H1 (cell line): ENCODE measurements at regions not wholly inside any gene's neighbourhood (a gene's known extent, or its start where the extent isn't known, plus 50 kb on each side); places are given as distances from the start of the nearest gene placed in this dataset.

Source experiments
- CTCF ChIA-PET: fragments of 300-600 bp; sonication (Branson Sonifier 250); formaldehyde crosslinking; loops from one replicate; lab custom pipeline; 2021; ENCODE audit not compliant: partially characterized antibody; lab: Charles Lee
- POLR2A ChIA-PET: fragments of 300-600 bp; sonication (Branson Sonifier 250); formaldehyde crosslinking; loops from one replicate; lab custom pipeline; 2021; ENCODE audit warnings: inconsistent platforms; ENCODE audit not compliant: partially characterized antibody; lab: Charles Lee
- DNase-seq, 2 experiments: peaks; one replicate each; pipeline versions ENCODE4 v3.0.0 to v3.0.0-alpha.2; 2010 to 2022; ENCODE audit warnings: low spot score in 2 of 2, low read depth in 1 of 2, mixed read lengths in 1 of 2
- FAIRE-seq: peaks from 2 replicates; lab custom pipeline; 2011; peaks lifted over from hg19 to GRCh38; lab: Jason Lieb, UNC
- H2AFZ ChIP-seq: 2 replicates; pipeline ENCODE4 v1.8.1; 2012; ENCODE audit warnings: low read length, inconsistent platforms
- H2AK5ac ChIP-seq: 2 replicates; pipeline ENCODE4 v1.6.1; 2013; ENCODE audit warnings: low read depth, low read length
- H2BK120ac ChIP-seq: replicated peaks from 2 replicates; pipeline ENCODE3; 2013; ENCODE audit warnings: low read depth, low read length, inconsistent platforms
- H2BK12ac ChIP-seq: 2 replicates; pipeline ENCODE4 v1.6.1; 2013; ENCODE audit warnings: low read depth, low read length
- H2BK15ac ChIP-seq: 2 replicates; pipeline ENCODE4 v1.6.1; 2013; ENCODE audit warnings: low read length
- H2BK20ac ChIP-seq: 2 replicates; pipeline ENCODE4 v1.6.1; 2013; ENCODE audit warnings: low read length
- H2BK5ac ChIP-seq: 2 replicates; pipeline ENCODE4 v1.6.1; 2013; ENCODE audit warnings: low read depth, low read length
- H3K14ac ChIP-seq: 2 replicates; pipeline ENCODE4 v1.6.1; 2013; ENCODE audit warnings: inconsistent platforms; ENCODE audit not compliant: insufficient read length
- H3K18ac ChIP-seq: 2 replicates; pipeline ENCODE4 v1.6.1; 2013; ENCODE audit warnings: low read length; ENCODE audit errors: extremely low read depth
- H3K23ac ChIP-seq: 2 replicates; pipeline ENCODE4 v1.6.1; 2013; ENCODE audit warnings: inconsistent platforms; ENCODE audit not compliant: insufficient read length
- H3K23me2 ChIP-seq: 2 replicates; pipeline ENCODE4 v1.6.1; 2013; ENCODE audit warnings: low read depth, low read length
- H3K27ac ChIP-seq: 2 replicates; pipeline ENCODE4 v1.6.1; 2011; ENCODE audit warnings: low read depth, low read length, inconsistent platforms
- H3K27me3 ChIP-seq, 4 experiments: replicated peaks in 1 of 4; 1 replicate in 1 of 4; 2 replicates in 3 of 4; pipeline versions ENCODE4 v1.6.1 to v1.8.1; 2011 to 2013; ENCODE audit warnings: low read length in 3 of 4, mild to moderate bottlenecking in 3 of 4, inconsistent platforms in 2 of 4, mixed read lengths in 2 of 4, moderate library complexity in 1 of 4; ENCODE audit not compliant: control insufficient read depth in 3 of 4, insufficient read depth in 3 of 4; ENCODE audit errors: extremely low read depth in 1 of 4
- H3K36me3 ChIP-seq, 4 experiments: 2 replicates each; pipeline versions ENCODE4 v1.6.1 to v1.8.1; 2011 to 2013; ENCODE audit warnings: mild to moderate bottlenecking in 4 of 4, low read length in 3 of 4, moderate library complexity in 2 of 4, control low read depth in 1 of 4, inconsistent platforms in 1 of 4; ENCODE audit not compliant: insufficient read depth in 4 of 4, control insufficient read depth in 2 of 4
- H3K4ac ChIP-seq: replicated peaks from 2 replicates; pipeline ENCODE3; 2013; ENCODE audit warnings: low read length, low read depth, mixed read lengths, inconsistent platforms; ENCODE audit not compliant: insufficient read length
- H3K4me1 ChIP-seq, 4 experiments: replicated peaks in 1 of 4; 1 replicate in 1 of 4; 2 replicates in 3 of 4; pipeline versions ENCODE4 v1.6.1 to v1.8.1; 2011 to 2013; ENCODE audit warnings: low read length in 3 of 4, inconsistent platforms in 2 of 4, mixed read lengths in 1 of 4; ENCODE audit not compliant: insufficient read depth in 4 of 4, control insufficient read depth in 3 of 4
- H3K4me2 ChIP-seq, 2 experiments: 2 replicates each; pipeline versions ENCODE4 v1.6.1 to v1.8.1; 2011 to 2013; ENCODE audit warnings: low read depth in 2 of 2, low read length in 2 of 2, control low read depth in 1 of 2, inconsistent platforms in 1 of 2, mild to moderate bottlenecking in 1 of 2; ENCODE audit not compliant: insufficient read depth in 1 of 2
- H3K4me3 ChIP-seq, 4 experiments: fragments of 200-600, 300-600 bp in 1 of 4; sonication (generic), shearing (Covaris generic), sonication (Bioruptor Twin) in 1 of 4; 2 replicates each; pipeline versions ENCODE4 v1.5.1 to v1.8.1; 2011 to 2016; ENCODE audit warnings: low read length in 4 of 4, low read depth in 3 of 4, control low read depth in 2 of 4, inconsistent platforms in 2 of 4, mild to moderate bottlenecking in 2 of 4, mixed read lengths in 1 of 4, moderate library complexity in 1 of 4; ENCODE audit not compliant: insufficient read depth in 2 of 4; ENCODE audit errors: extremely low read depth in 1 of 4
- H3K56ac ChIP-seq: replicated peaks from 2 replicates; pipeline ENCODE3; 2013; ENCODE audit warnings: low read depth, mild to moderate bottlenecking, mixed read lengths, low read length, inconsistent platforms; ENCODE audit not compliant: insufficient read length
- H3K79me1 ChIP-seq: 2 replicates; pipeline ENCODE4 v1.6.1; 2013; ENCODE audit warnings: low read depth, low read length, control low read depth
- H3K79me2 ChIP-seq, 2 experiments: 2 replicates each; pipeline versions ENCODE4 v1.6.1 to v1.8.1; 2012 to 2013; ENCODE audit warnings: low read length in 2 of 2, mild to moderate bottlenecking in 2 of 2, inconsistent platforms in 1 of 2; ENCODE audit not compliant: insufficient read depth in 2 of 2, control insufficient read depth in 1 of 2
- H3K9ac ChIP-seq, 4 experiments: replicated peaks in 1 of 4; 1 replicate in 1 of 4; 2 replicates in 3 of 4; pipeline versions ENCODE4 v1.6.1 to v1.8.1; 2011 to 2013; ENCODE audit warnings: low read depth in 3 of 4, low read length in 3 of 4, control low read depth in 2 of 4, mild to moderate bottlenecking in 2 of 4, moderate library complexity in 2 of 4, inconsistent platforms in 1 of 4; ENCODE audit errors: extremely low read depth in 1 of 4
- H3K9me3 ChIP-seq, 2 experiments: 2 replicates each; pipeline versions ENCODE4 v1.6.1 to v1.8.1; 2012 to 2013; ENCODE audit warnings: mild to moderate bottlenecking in 2 of 2, moderate library complexity in 2 of 2, control low read depth in 1 of 2, inconsistent platforms in 1 of 2, low read depth in 1 of 2, low read length in 1 of 2, mixed read lengths in 1 of 2; ENCODE audit not compliant: insufficient read depth in 2 of 2
- H4K20me1 ChIP-seq, 2 experiments: replicated peaks in 1 of 2; 2 replicates each; pipeline versions ENCODE3 to v1.8.1; 2011 to 2013; ENCODE audit warnings: inconsistent platforms in 2 of 2, low read length in 2 of 2, mild to moderate bottlenecking in 1 of 2; ENCODE audit not compliant: insufficient read depth in 2 of 2, control insufficient read depth in 1 of 2
- H4K5ac ChIP-seq: 2 replicates; pipeline ENCODE4 v1.6.1; 2013; ENCODE audit warnings: low read length, low read depth, mixed read lengths, inconsistent platforms; ENCODE audit not compliant: insufficient read length
- H4K8ac ChIP-seq: 2 replicates; pipeline ENCODE4 v1.8.0; 2013; ENCODE audit warnings: mild to moderate bottlenecking, moderate library complexity, low read length, inconsistent platforms; ENCODE audit not compliant: insufficient read depth; ENCODE audit errors: extremely low read depth
- H4K91ac ChIP-seq: replicated peaks from 2 replicates; pipeline ENCODE3; 2013; ENCODE audit warnings: low read length, mixed read lengths, inconsistent platforms; ENCODE audit not compliant: insufficient read length
- BACH1 ChIP-seq: IDR thresholded peaks from 2 replicates; pipeline ENCODE4 v1.6.1; 2012; ENCODE audit warnings: low read length, improper control_type of control experiment
- CBX5 ChIP-seq: fragments of 300-800, 300-1000 bp; sonication (generic); IDR thresholded peaks from 2 replicates; pipeline ENCODE4 v1.7.1; 2016; ENCODE audit warnings: antibody characterized with exemption, low read length, low read depth
- CBX8 ChIP-seq: fragments of 300-800, 300-1000 bp; sonication (generic); IDR thresholded peaks from 2 replicates; pipeline ENCODE4 v1.7.1; 2016; ENCODE audit warnings: low read depth, low read length, borderline replicate concordance
- CTCF ChIP-seq, 3 experiments: IDR thresholded peaks; 1 replicate in 2 of 3; 2 replicates in 1 of 3; pipeline versions ENCODE4 v1.5.1 to v1.6.1; 2011; ENCODE audit warnings: low read length in 3 of 3, mild to moderate bottlenecking in 3 of 3, inconsistent platforms in 2 of 3, low read depth in 1 of 3, moderate library complexity in 1 of 3; ENCODE audit not compliant: insufficient read depth in 1 of 3; ENCODE audit errors: control extremely low read depth in 1 of 3
- GABPA ChIP-seq: IDR thresholded peaks from 2 replicates; pipeline ENCODE4 v1.6.1; 2011; ENCODE audit warnings: mild to moderate bottlenecking, low read length, moderate library complexity, borderline replicate concordance; ENCODE audit not compliant: insufficient read depth
- HDAC2 ChIP-seq, 2 experiments: fragments of 300-600 bp in 1 of 2; sonication (generic) in 1 of 2; IDR thresholded peaks; 2 replicates each; pipeline ENCODE4 v1.6.1; 2011 to 2012; ENCODE audit warnings: low read depth in 2 of 2, low read length in 2 of 2, mild to moderate bottlenecking in 2 of 2, moderate library complexity in 2 of 2, borderline replicate concordance in 1 of 2, inconsistent platforms in 1 of 2
- PHF8 ChIP-seq: fragments of 200-600 bp; sonication (generic); conservative IDR thresholded peaks from 2 replicates; pipeline ENCODE4 v1.7.1; 2012; ENCODE audit warnings: low read depth, mild to moderate bottlenecking, inconsistent platforms, low read length, moderate library complexity
- SIN3A ChIP-seq, 2 experiments: IDR thresholded peaks in 1 of 2; conservative IDR thresholded peaks in 1 of 2; 2 replicates each; pipeline ENCODE4 v1.6.1; 2011 to 2012; ENCODE audit warnings: low read length in 2 of 2, improper control_type of control experiment in 1 of 2, low read depth in 1 of 2, mild to moderate bottlenecking in 1 of 2
- SUZ12 ChIP-seq: fragments of 200-600 bp; sonication (generic); IDR thresholded peaks from 2 replicates; pipeline ENCODE4 v1.6.1; 2012; ENCODE audit warnings: mild to moderate bottlenecking, inconsistent platforms, low read length, moderate library complexity, mixed read lengths
- TAF7 ChIP-seq: optimal IDR thresholded peaks from 2 replicates; pipeline ENCODE3; 2011; ENCODE audit warnings: low read depth, mild to moderate bottlenecking, inconsistent platforms, low read length, moderate library complexity, borderline replicate concordance
- YY1 ChIP-seq: IDR thresholded peaks from 2 replicates; pipeline ENCODE4 v1.6.1; 2011; ENCODE audit warnings: low read depth, mild to moderate bottlenecking, low read length
- ZNF274 ChIP-seq: IDR thresholded peaks from 2 replicates; pipeline ENCODE4 v1.7.0; 2012; ENCODE audit warnings: low read length, borderline replicate concordance; ENCODE audit errors: extremely low read depth
- WGBS, 2 experiments: shearing (Covaris generic) in 1 of 2; methylation state at CpG; one replicate each; pipeline versions ENCODE4 v1.1.6 to v1.1.7; 2013 to 2015; ENCODE audit warnings: low lambda C conversion rate in 2 of 2, mixed read lengths in 2 of 2, inconsistent platforms in 1 of 2, low coverage in 1 of 2, missing lambda C conversion rate in 1 of 2; ENCODE audit not compliant: insufficient replicate concordance in 2 of 2, insufficient coverage in 1 of 2, insufficient read length in 1 of 2; ENCODE audit errors: extremely low coverage in 1 of 2, missing lambda C conversion rate in 1 of 2; 5-methylcytosine and 5-hydroxymethylcytosine counted together

GRCh38 chr12:90295858-90296257 lies 587.2 kb upstream of the ATP2B1 start:
- no peak overlapping the region for H2BK12ac ChIP-seq
- no peak overlapping the region for H3K4ac ChIP-seq
- H3K4me2 ChIP-seq, result no peak overlapping the region
- no peaks in the 10 kb centered on the region for H4K20me1 ChIP-seq
- no peaks in the 10 kb centered on the region for H3K36me3 ChIP-seq
- no peak overlapping the region for H3K18ac ChIP-seq
- no peak overlapping the region for H2AK5ac ChIP-seq
- H4K8ac ChIP-seq, result no peak overlapping the region
- H3K23me2 ChIP-seq, result no peaks in the 10 kb centered on the region
- no peak overlapping the region for H4K5ac ChIP-seq
- no peak overlapping the region for H2BK15ac ChIP-seq
- H3K27me3 ChIP-seq, result no peaks in the 10 kb centered on the region
- no peak overlapping the region for H3K27ac ChIP-seq
- no peak overlapping the region for H3K23ac ChIP-seq
- H2BK20ac ChIP-seq, result no peak overlapping the region
- no peak overlapping the region for H3K14ac ChIP-seq
- ChIA-PET POLR2A (no interaction called here), CTCF (no interaction called here)
- FAIRE-seq (no peak), DNase-seq (no peak)
- WGBS, 2 experiments, result 82% methylated on average over 2 of the region's 2 CpGs; no CpG with 5 or more reads in 1 of the 2 experiments
- H3K79me2 ChIP-seq, result no peaks in the 10 kb centered on the region
- peaks cover 0 to 5% (median 2%) of the 10 kb centered on the region in 4 experiments; a peak in 2 of 7 replicates for H3K4me1 ChIP-seq
- H2BK5ac ChIP-seq, result no peak overlapping the region
- H3K9ac ChIP-seq, result no peak overlapping the region
- no peak overlapping the region for H3K56ac ChIP-seq
- no peak overlapping the region for H2AFZ ChIP-seq
- H3K4me3 ChIP-seq, result no peak overlapping the region
- no peak overlapping the region for H2BK120ac ChIP-seq
- H3K9me3 ChIP-seq, result no peaks in the 10 kb centered on the region
- H3K79me1 ChIP-seq, result no peaks in the 10 kb centered on the region
- H4K91ac ChIP-seq, result no peak overlapping the region
- no peak for TF ChIP-seq SIN3A (conservative IDR thresholded peaks at IDR 0.05 in 1 of 2, IDR thresholded peaks at IDR 0.05 in 1 of 2; ENCODE audit: low read depth in 1 of 2, low read length in 2 of 2)
- no peak for TF ChIP-seq TAF7
- TF ChIP-seq GABPA, result no peak
- no peak for TF ChIP-seq SUZ12
- no peak for TF ChIP-seq PHF8
- no peak for TF ChIP-seq CBX8
- TF ChIP-seq HDAC2 (IDR thresholded peaks at IDR 0.05; ENCODE audit: borderline replicate concordance in 1 of 2, low read depth in 2 of 2, low read length in 2 of 2), result no peak
- TF ChIP-seq CBX5, result no peak
- TF ChIP-seq YY1, result no peak
- TF ChIP-seq ZNF274, result no peak
- TF ChIP-seq CTCF (IDR thresholded peaks at IDR 0.05; ENCODE audit: control extremely low read depth in 1 of 3, insufficient read depth in 1 of 3, low read depth in 1 of 3, low read length in 3 of 3), result no peak
- TF ChIP-seq BACH1, result no peak
